ENCODE measurements at regions not wholly inside any gene's neighbourhood (a gene's known extent, or its start where the extent isn't known, plus 50 kb on each side); places are given as distances from the start of the nearest gene placed in this dataset.

DNA sequence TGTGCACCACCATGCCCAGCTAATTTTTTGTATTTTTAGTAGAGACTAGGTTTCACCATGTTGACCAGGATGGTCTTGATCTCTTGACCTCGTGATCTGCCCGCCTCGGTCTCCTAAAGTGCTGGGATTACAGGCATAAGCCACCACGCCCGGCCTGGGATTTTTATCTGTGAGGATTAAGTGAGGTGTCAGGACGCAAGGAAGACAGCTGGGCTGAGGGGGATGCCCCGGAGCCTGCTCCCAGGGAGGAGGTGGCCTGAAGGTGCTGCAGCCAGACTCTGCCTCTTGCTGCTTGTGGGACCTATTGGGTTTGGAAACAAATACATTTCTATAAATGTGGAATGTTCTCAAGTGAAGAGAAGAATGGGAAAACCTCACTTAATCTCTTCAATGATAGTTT, 131.6 kb downstream of the OLFM4 start:
- DNase-seq (ENCODE audit: low read depth) = no peak
- FAIRE-seq = no peak
- TF ChIP-seq, protein P1, sequence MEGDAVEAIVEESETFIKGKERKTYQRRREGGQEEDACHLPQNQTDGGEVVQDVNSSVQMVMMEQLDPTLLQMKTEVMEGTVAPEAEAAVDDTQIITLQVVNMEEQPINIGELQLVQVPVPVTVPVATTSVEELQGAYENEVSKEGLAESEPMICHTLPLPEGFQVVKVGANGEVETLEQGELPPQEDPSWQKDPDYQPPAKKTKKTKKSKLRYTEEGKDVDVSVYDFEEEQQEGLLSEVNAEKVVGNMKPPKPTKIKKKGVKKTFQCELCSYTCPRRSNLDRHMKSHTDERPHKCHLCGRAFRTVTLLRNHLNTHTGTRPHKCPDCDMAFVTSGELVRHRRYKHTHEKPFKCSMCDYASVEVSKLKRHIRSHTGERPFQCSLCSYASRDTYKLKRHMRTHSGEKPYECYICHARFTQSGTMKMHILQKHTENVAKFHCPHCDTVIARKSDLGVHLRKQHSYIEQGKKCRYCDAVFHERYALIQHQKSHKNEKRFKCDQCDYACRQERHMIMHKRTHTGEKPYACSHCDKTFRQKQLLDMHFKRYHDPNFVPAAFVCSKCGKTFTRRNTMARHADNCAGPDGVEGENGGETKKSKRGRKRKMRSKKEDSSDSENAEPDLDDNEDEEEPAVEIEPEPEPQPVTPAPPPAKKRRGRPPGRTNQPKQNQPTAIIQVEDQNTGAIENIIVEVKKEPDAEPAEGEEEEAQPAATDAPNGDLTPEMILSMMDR (IDR thresholded peaks at IDR 0.05; ENCODE audit: insufficient read depth, low read length, severe bottlenecking) = no peak
- no peaks in the 10 kb centered on the region for H3K27me3 ChIP-seq (ENCODE audit: control insufficient read depth, insufficient read depth, low read length)
- H3K4me3 ChIP-seq (ENCODE audit: low read depth, low read length) = no peak overlapping the region
- H3K36me3 ChIP-seq (ENCODE audit: control insufficient read depth, insufficient read depth, low read length) = no peaks in the 10 kb centered on the region

DNA sequence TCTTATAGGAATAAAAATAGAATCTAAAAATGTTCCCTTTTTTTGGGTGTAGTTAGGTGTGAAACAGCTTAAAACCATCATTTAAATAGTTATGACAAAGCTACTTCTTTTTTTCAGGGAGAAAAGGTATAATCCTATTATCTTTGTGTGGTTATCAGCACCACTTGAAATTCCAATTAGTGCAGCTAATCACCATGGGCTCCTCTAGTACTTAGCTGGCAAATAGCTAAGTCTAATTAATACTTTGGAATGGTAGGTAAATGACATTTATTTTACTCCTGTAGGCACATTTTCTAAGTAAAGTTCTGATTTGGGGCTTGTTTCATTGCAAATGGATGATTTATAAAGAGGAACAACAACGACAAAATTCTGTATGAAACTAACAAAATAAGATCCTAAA, 132.6 kb downstream of the OLFM4 start:
- no peak overlapping the region for H3K4me3 ChIP-seq (ENCODE audit: low read depth, low read length)
- FAIRE-seq (no peak), DNase-seq (ENCODE audit: low read depth) (no peak)

DNA sequence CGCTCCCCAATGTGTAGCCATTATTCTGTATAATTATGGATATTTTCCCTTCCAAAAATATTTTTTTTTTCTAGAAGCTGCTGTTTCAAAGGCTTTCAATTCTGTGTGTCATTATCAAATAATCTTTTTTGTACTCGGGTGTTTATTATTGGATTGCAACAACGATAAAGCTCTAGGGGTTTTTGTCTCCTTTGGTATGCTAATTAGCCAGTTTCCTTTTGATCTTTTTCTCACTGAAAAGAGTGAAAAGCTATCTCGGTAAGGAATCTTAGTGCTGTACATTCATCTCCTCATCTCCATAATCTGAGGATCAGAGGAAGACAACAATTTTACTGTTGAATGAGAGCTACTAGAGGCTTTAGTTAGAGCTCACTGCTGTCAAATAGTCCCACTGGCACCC, 136.6 kb downstream of the OLFM4 start:
- TF ChIP-seq, protein P1 (IDR thresholded peaks at IDR 0.05; ENCODE audit: insufficient read depth, low read length, severe bottlenecking) = no peak
- H3K36me3 ChIP-seq (ENCODE audit: control insufficient read depth, insufficient read depth, low read length) = no peaks in the 10 kb centered on the region
- no peak overlapping the region for H3K4me3 ChIP-seq (ENCODE audit: low read depth, low read length)
- DNase-seq (ENCODE audit: low read depth) = no peak
- no peaks in the 10 kb centered on the region for H3K27me3 ChIP-seq (ENCODE audit: control insufficient read depth, insufficient read depth, low read length)
- no peak for FAIRE-seq

More for the DNA sequence above, 132.6 kb downstream of the OLFM4 start:
- TF ChIP-seq, protein P1 (IDR thresholded peaks at IDR 0.05; ENCODE audit: insufficient read depth, low read length, severe bottlenecking) = no peak
- Histone ChIP-seq H3K27me3 (ENCODE audit: control insufficient read depth, insufficient read depth, low read length) (no peaks in the 10 kb centered on the region), H3K36me3 (ENCODE audit: control insufficient read depth, insufficient read depth, low read length) (no peaks in the 10 kb centered on the region)

DNA sequence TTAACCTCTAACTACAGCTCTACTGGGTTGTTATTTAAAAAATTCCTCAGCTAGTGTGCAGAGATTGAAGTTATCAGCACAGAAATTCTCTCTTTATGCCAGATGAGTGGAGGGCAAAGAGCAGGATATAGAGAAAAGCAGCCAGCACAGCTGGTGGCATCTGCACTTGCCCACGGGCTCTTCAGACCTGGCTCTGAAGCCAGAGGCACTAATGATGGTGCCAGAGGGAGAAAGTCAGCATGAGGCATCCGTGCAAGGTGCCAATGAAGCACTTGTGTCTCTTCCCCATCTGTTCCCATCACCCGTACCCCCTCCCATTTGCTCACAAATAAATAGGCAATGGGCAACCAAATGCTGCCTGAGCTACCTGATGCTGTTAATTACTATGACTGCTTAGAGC, 138.9 kb downstream of the OLFM4 start:
- TF ChIP-seq, protein P1 (IDR thresholded peaks at IDR 0.05; ENCODE audit: insufficient read depth, low read length, severe bottlenecking) = no peak
- Histone ChIP-seq H3K36me3 (ENCODE audit: control insufficient read depth, insufficient read depth, low read length) (no peaks in the 10 kb centered on the region), H3K27me3 (ENCODE audit: control insufficient read depth, insufficient read depth, low read length) (no peaks in the 10 kb centered on the region), H3K4me3 (ENCODE audit: low read depth, low read length) (no peak overlapping the region)
- DNase-seq (ENCODE audit: low read depth) (no peak), FAIRE-seq (no peak)

DNA sequence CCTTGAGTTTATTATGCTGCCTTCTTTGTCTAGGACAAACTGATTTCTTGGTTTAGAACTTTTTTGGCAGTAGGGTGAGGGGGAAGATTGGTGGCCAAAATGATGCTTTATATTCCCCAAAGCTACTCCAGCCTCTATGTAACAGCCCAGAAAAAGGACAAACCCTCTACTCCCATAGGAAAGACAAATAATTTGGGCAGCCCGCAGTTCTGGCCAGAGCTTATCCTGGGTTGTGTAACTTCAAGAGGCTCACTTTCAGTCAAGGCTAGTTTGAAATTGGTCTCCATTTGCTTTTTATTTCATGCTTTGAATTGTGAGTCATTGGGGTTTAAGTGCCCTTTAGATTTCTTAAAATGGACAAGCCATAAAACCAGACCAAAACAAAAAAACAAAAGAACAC, 142.3 kb downstream of the OLFM4 start:
- H3K36me3 ChIP-seq (ENCODE audit: control insufficient read depth, insufficient read depth, low read length) = no peaks in the 10 kb centered on the region
- TF ChIP-seq, protein P1 (IDR thresholded peaks at IDR 0.05; ENCODE audit: insufficient read depth, low read length, severe bottlenecking) = no peak
- FAIRE-seq = no peak

DNA sequence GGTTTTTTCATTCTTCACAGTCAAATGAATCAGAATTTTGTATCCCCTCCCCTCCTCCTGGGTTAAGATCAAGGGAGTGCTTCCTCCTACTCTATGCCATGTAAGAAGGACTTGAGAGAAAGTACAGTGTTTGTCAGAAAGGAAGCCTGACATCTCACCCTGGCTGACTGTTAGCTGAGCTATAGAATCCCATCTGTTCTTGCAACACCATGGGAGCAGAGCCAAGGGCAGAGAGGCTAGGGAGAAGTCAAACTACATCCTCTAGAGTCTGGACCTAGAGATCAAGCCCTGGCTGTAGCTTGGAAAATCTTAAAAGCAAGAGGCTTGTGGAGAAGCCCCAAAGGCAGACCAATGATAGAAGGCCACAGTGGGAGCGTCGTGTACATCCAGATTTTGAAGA, 145.9 kb downstream of the OLFM4 start:
- TF ChIP-seq, protein P1 (IDR thresholded peaks at IDR 0.05; ENCODE audit: insufficient read depth, low read length, severe bottlenecking) = no peak
- DNase-seq (ENCODE audit: low read depth) (no peak), FAIRE-seq (no peak)
- Histone ChIP-seq H3K27me3 (ENCODE audit: control insufficient read depth, insufficient read depth, low read length) (no peaks in the 10 kb centered on the region), H3K36me3 (ENCODE audit: control insufficient read depth, insufficient read depth, low read length) (no peaks in the 10 kb centered on the region), H3K4me3 (ENCODE audit: low read depth, low read length) (no peak overlapping the region)

More for the DNA sequence above, 142.3 kb downstream of the OLFM4 start:
- H3K27me3 ChIP-seq (ENCODE audit: control insufficient read depth, insufficient read depth, low read length) = no peaks in the 10 kb centered on the region
- no peak for DNase-seq (ENCODE audit: low read depth)
- H3K4me3 ChIP-seq (ENCODE audit: low read depth, low read length) = no peak overlapping the region

Data from bronchial epithelial cell (primary cell).